ENCODE measurements at regions not wholly inside any gene's neighbourhood (a gene's known extent, or its start where the extent isn't known, plus 50 kb on each side); places are given as distances from the start of the nearest gene placed in this dataset.
A peak's percentile ranks its signal among the peaks of the same experiment; 100 is the strongest.
"Not testable (repeated sequence)": the region's sequence is repeated elsewhere in the genome, so short reads cannot be mapped to it uniquely, and the experiment has no call there.

DNA sequence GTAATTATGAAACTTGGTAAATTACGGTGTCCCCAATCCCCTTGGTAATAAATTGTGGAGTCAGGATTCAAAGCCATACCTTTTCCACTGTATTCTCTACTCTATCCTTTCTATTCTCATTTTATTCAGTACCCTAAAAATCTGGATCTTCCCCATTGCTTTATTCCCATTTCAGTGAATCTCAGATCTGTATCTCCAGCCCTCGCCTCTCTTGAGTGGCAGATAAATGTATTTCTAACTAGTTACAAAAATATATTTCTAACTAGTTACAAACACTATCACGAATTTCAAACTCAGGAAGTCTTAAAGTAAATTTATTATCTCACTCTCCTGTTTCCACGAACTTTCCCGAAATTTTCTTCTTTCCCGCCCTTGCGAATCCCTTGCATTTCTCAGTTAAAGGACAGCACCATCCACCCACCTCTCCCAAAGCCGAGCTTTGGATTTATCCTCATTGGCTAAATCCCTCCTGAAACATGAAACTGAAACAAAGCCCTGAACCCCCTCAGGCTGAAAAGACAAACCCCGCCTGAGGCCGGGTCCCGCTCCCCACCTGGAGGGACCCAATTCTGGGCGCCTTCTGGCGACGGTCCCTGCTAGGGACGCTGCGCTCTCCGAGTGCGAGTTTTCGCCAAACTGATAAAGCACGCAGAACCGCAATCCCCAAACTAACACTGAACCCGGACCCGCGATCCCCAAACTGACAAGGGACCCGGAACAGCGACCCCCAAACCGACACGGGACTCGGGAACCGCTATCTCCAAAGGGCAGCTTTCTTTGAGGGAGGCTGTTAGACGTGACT, 164.3 kb upstream of the PABPC3 start:
- ATAC-seq (ENCODE audit: poor library complexity) (no peak), DNase-seq (no peak)
- intact Hi-C loops (cut with DNase I) = no loop called here

DNA sequence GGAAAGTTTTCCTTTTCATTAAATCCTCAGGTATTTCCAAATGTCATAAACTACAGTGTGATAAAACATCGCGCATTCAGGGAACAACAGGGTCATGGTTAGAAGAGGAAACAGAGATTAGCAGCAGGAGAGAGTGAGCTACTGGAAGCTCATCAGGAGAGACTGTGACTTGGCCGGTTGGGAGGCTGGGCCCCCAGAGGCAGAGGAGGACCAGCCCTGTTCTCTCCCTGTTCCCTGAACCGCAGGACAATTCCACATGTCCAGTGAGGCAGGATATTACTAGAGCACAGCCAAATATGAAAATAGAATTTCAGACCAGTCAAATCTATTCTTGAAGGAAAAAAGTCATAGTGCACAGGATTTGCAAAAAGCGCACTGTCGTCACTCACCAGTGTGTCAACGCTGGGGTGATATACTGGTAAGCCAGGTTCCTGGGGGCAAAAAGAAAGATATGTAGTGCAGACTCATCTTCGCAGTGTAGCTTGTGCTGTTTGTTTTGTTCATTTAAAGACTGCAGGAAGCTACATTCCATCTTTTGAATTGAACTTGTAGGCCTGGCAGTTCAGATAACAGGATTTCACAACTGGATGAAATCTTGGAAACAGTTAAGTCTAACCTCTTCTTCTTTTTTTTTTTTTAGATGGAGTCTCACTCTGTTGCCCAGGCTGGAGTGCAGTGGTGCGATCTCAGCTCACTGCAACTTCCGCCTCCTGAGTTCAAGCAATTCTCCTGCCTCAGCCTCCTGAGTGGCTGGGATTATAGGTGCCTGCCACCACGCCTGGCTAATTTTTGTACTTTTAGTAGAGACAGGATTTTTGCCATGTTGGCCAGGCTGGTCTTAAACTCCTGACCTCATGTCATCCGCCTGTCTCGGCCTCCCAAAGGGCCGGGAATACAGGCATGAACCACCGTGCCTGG, 162.6 kb upstream of the PABPC3 start:
- ATAC-seq (ENCODE audit: poor library complexity) = peak; percentile 45
- intact Hi-C loops (cut with DNase I) = not testable (repeated sequence)

DNA sequence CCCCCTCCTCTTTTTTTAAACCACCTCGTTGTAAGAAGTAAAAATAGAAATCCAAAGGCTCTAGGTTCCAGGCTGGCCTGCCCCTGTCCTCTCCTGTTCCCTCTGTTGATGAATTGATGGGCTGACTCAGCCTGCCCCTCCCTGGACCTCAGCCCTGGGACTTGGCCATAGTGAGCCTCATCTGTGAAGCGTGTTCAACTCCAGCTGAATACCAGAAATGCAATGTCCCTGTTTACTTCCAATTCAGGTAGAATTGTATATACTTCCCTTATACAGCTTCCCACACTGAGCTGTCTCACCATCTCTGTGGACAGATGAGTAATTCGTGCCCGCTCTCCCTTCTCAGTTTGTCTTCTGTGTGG, 161.9 kb upstream of the PABPC3 start:
- intact Hi-C loops (cut with DNase I); DNase-seq; ATAC-seq (ENCODE audit: poor library complexity): not testable (repeated sequence)

More for the DNA sequence above, 162.6 kb upstream of the PABPC3 start:
- DNase-seq = not testable (repeated sequence)

DNA sequence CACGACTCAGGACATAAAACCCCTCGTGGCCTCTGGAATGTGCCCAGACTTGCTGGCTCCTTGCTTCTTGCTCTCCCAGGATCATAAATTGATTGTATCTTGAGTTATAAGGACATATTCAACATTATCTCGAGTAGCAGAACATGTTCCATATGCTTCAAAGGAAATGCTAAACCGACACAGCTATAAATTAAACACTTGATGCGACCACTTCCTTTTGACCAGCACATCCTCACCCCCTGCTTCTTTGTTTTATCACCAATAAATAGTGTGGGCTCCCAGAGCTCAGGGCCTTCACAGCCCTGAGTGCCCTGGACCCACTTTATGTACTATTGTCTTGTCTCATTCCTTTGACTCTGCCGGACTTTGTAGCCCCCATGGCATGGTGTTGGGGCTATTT, 157.0 kb upstream of the PABPC3 start:
- intact Hi-C loops (cut with DNase I) = no loop called here
- DNase-seq (no peak), ATAC-seq (ENCODE audit: poor library complexity) (no peak)

- DNase-seq = peak; percentile 40
- peak; percentile 78 for ATAC-seq (ENCODE audit: poor library complexity)
- intact Hi-C loops (cut with DNase I) = not testable (repeated sequence)
Observed at GRCh38 chr13:24941023-24941713, 154.8 kb upstream of the PABPC3 start.

GRCh38 chr13:24943136-24943535, 152.8 kb upstream of the PABPC3 start:
- intact Hi-C loops (cut with DNase I) = no loop called here

DNA sequence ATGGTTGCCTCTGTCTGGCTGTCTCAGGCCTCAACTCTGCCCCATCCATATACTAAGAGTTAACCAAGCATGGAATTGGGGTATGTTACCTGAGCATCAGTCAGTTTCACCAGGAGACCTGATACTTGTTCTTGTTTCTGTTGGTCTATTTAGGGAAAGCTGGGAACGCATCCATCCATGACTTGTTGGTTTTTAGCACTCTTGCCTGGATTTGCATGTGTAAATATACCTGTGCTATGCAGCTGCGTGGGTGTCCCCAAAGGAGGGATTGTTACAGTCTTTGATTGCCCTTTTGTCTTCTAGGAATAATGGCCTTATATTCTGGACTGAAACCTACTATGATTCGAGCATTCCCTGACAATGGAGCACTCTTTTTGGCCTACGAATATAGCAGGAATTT, 151.9 kb upstream of the PABPC3 start:
- DNase-seq; intact Hi-C loops (cut with DNase I); ATAC-seq (ENCODE audit: poor library complexity): not testable (repeated sequence)

More at GRCh38 chr13:24943136-24943535, 152.8 kb upstream of the PABPC3 start:
- DNase-seq (no peak), ATAC-seq (ENCODE audit: poor library complexity) (no peak)

GRCh38 chr13:24948977-24949376, 147.0 kb upstream of the PABPC3 start:
- intact Hi-C loops (cut with DNase I); DNase-seq; ATAC-seq (ENCODE audit: poor library complexity): not testable (repeated sequence)

DNA sequence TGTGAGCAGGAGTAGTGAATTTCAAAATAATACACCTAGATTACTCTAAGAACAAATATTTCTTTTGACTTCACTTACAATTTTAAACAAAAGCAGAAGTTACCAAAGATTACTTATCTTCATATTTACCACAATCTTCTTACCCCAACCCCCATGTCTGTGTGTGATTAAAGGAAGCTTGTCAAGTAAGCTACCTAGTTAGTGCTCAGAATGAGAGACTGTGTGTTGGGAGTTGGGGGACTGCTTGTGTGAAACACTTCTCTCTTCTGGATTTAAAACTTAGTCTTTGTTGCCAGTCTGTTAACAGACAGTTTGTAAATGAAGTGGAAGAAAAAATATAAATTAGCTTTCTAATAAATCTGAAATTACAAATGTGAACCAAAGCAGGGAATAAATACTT, 145.3 kb upstream of the PABPC3 start:
- intact Hi-C loops (cut with DNase I); DNase-seq; ATAC-seq (ENCODE audit: poor library complexity): not testable (repeated sequence)

- DNase-seq; intact Hi-C loops (cut with DNase I); ATAC-seq (ENCODE audit: poor library complexity): not testable (repeated sequence)
Observed at GRCh38 chr13:24967970-24968369, 128.0 kb upstream of the PABPC3 start.

DNA sequence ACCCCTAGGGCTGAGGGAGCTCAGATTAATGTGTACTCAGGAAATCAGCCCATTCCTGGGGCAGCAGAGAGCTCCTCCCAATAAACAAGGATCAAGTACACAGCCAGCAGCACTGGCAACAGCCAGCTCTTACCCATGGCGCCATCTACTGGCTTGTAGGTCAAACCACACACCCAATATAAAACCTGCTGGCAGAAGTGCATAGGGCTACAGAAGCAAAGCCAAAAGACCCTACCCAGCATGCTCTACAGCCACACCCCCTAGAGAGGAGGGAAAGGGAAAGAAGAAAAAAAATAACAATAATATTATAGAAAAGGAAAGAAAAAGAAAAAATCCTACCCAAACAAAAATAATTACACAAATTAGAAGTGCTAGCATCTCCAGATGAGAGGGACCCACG, 127.5 kb upstream of the PABPC3 start:
- ATAC-seq (ENCODE audit: poor library complexity); DNase-seq; intact Hi-C loops (cut with DNase I): not testable (repeated sequence)

DNA sequence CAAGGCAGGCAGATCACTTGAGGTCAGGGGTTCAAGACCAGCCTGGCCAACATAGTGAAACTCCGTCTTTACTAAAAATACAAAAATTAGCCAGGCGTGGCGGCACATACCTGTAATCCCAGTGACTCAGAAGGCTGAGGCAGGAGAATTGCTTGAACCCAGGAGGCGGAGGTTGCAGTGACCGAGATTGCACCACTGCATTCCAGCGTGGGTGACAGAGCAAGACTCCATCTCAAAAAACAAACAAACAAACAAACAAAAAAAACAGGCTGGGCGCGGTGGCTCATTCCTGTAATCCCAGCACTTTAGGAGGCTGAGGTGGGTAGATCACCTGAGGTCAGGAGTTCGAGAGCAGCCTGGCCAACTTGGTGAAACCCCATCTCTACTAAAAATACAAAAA, 122.8 kb upstream of the PABPC3 start:
- ATAC-seq (ENCODE audit: poor library complexity); DNase-seq; intact Hi-C loops (cut with DNase I): not testable (repeated sequence)

GRCh38 chr13:24981181-24981803, 114.6 kb upstream of the PABPC3 start:
- ATAC-seq (ENCODE audit: poor library complexity); intact Hi-C loops (cut with DNase I); DNase-seq: not testable (repeated sequence)

GRCh38 chr13:24982333-24982999, 113.5 kb upstream of the PABPC3 start:
- peak; percentile 63 for DNase-seq
- intact Hi-C loops (cut with DNase I) = no loop called here
- ATAC-seq (ENCODE audit: poor library complexity) = peak; percentile 95

- intact Hi-C loops (cut with DNase I) = no loop called here
- no peak for ATAC-seq (ENCODE audit: poor library complexity)
- DNase-seq = no peak
Observed at GRCh38 chr13:24983094-24983493, 112.8 kb upstream of the PABPC3 start.

GRCh38 chr13:24984134-24984533, 111.8 kb upstream of the PABPC3 start:
- intact Hi-C loops (cut with DNase I) = no loop called here
- DNase-seq = no peak
- no peak for ATAC-seq (ENCODE audit: poor library complexity)

DNA sequence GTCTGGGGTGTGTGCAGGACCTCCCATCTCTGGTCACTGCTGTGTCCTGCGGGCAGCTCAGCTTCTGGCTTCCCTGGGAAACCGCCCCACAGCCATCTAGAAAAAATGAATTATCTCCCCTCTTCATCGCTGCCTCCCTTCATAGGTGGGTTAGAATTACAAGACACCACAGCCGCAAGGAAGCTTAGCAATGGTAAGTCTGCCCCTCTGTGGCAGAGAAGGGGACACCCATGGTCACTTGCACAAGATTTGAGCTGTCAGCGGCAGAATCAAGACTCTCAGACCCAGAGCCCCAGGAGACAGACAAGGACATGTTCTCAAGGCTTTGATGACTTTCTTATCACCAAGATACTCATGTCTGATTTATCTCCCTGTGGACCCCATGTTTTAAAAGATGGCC, 110.8 kb upstream of the PABPC3 start:
- no peak for ATAC-seq (ENCODE audit: poor library complexity)
- DNase-seq = no peak
- intact Hi-C loops (cut with DNase I) = no loop called here

GRCh38 chr13:24985896-24986295, 110.0 kb upstream of the PABPC3 start:
- intact Hi-C loops (cut with DNase I) = no loop called here
- ATAC-seq (ENCODE audit: poor library complexity) (no peak), DNase-seq (no peak)
